ENCODE measurements at regions not wholly inside any gene's neighbourhood (a gene's known extent, or its start where the extent isn't known, plus 50 kb on each side); places are given as distances from the start of the nearest gene placed in this dataset.

GRCh38 chr15:35209838-35210237 is 124.7 kb upstream of the NANOGP8 start:
- no peaks in the 10 kb centered on the region for H3K9me3 ChIP-seq (ENCODE audit: low read depth, low read length)
- H3K4me1 ChIP-seq (ENCODE audit: insufficient read depth, low read length), result no peaks in the 10 kb centered on the region
- no peaks in the 10 kb centered on the region for H3K36me3 ChIP-seq (ENCODE audit: insufficient read depth, low read length)
- no peak overlapping the region for H3K4me2 ChIP-seq (ENCODE audit: insufficient read depth, low read length)
- TF ChIP-seq, protein P1, sequence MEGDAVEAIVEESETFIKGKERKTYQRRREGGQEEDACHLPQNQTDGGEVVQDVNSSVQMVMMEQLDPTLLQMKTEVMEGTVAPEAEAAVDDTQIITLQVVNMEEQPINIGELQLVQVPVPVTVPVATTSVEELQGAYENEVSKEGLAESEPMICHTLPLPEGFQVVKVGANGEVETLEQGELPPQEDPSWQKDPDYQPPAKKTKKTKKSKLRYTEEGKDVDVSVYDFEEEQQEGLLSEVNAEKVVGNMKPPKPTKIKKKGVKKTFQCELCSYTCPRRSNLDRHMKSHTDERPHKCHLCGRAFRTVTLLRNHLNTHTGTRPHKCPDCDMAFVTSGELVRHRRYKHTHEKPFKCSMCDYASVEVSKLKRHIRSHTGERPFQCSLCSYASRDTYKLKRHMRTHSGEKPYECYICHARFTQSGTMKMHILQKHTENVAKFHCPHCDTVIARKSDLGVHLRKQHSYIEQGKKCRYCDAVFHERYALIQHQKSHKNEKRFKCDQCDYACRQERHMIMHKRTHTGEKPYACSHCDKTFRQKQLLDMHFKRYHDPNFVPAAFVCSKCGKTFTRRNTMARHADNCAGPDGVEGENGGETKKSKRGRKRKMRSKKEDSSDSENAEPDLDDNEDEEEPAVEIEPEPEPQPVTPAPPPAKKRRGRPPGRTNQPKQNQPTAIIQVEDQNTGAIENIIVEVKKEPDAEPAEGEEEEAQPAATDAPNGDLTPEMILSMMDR (IDR thresholded peaks at IDR 0.05; ENCODE audit: extremely low read depth, low read depth, low read length), result no peak
- DNase-seq (ENCODE audit: insufficient read length, low spot score, missing footprints), result no peak
- no peak overlapping the region for H2AFZ ChIP-seq (ENCODE audit: low read length)
- H3K27me3 ChIP-seq (ENCODE audit: insufficient read depth, low read length), result no peaks in the 10 kb centered on the region
- no peaks in the 10 kb centered on the region for H4K20me1 ChIP-seq (ENCODE audit: insufficient read depth, low read length)
- H3K79me2 ChIP-seq (ENCODE audit: insufficient read depth, low read length), result no peaks in the 10 kb centered on the region
- H3K27ac ChIP-seq (ENCODE audit: low read depth, low read length), result no peak overlapping the region
- no peak overlapping the region for H3K4me3 ChIP-seq (ENCODE audit: insufficient read depth, low read length)

GRCh38 chr15:35208353-35208752 is 123.3 kb upstream of the NANOGP8 start:
- H3K4me2 ChIP-seq (ENCODE audit: insufficient read depth, low read length), result no peak overlapping the region
- H4K20me1 ChIP-seq (ENCODE audit: insufficient read depth, low read length), result no peaks in the 10 kb centered on the region
- H3K27me3 ChIP-seq (ENCODE audit: insufficient read depth, low read length), result no peaks in the 10 kb centered on the region
- no peak overlapping the region for H2AFZ ChIP-seq (ENCODE audit: low read length)
- no peak overlapping the region for H3K27ac ChIP-seq (ENCODE audit: low read depth, low read length)
- no peak for DNase-seq (ENCODE audit: insufficient read length, low spot score, missing footprints)
- TF ChIP-seq, protein P1 (IDR thresholded peaks at IDR 0.05; ENCODE audit: extremely low read depth, low read depth, low read length), result no peak
- H3K4me3 ChIP-seq (ENCODE audit: insufficient read depth, low read length), result no peak overlapping the region
- no peaks in the 10 kb centered on the region for H3K9me3 ChIP-seq (ENCODE audit: low read depth, low read length)
- no peaks in the 10 kb centered on the region for H3K4me1 ChIP-seq (ENCODE audit: insufficient read depth, low read length)
- H3K79me2 ChIP-seq (ENCODE audit: insufficient read depth, low read length), result no peaks in the 10 kb centered on the region
- no peaks in the 10 kb centered on the region for H3K36me3 ChIP-seq (ENCODE audit: insufficient read depth, low read length)

DNA sequence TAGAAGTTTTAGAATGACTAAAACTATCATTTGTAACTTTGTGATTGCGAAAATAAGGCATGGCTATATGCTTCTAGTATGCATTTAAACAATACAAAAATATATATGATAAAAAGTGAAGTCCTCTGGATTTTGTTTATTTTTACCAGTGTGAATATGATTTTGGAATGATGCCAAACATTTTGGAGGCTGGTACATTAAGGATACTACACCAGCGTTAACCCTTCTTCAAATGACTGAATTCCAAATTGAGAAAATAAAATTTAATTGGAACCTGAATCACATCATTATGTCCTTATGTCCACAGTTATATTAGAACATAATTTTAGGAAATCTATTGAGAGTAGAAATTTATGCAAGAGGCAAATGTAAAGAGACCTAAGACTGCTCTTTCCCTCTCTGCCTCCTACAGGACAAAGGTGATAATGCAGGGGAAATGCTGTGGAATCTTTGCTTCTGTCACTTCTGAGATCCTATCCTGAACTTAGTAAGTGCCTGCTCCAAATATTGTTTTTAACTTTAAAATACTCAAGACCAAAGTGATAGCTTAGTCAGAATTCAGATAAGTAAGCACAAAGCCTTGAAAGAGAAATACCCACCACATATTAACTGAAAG is 121.1 kb upstream of the NANOGP8 start:
- Histone ChIP-seq H4K20me1 (ENCODE audit: insufficient read depth, low read length) (no peaks in the 10 kb centered on the region), H3K9me3 (ENCODE audit: low read depth, low read length) (no peaks in the 10 kb centered on the region), H3K36me3 (ENCODE audit: insufficient read depth, low read length) (no peaks in the 10 kb centered on the region), H3K27me3 (ENCODE audit: insufficient read depth, low read length) (no peaks in the 10 kb centered on the region), H3K79me2 (ENCODE audit: insufficient read depth, low read length) (no peaks in the 10 kb centered on the region), H3K4me1 (ENCODE audit: insufficient read depth, low read length) (no peaks in the 10 kb centered on the region), H3K4me3 (ENCODE audit: insufficient read depth, low read length) (no peak overlapping the region), H2AFZ (ENCODE audit: low read length) (no peak overlapping the region), H3K27ac (ENCODE audit: low read depth, low read length) (no peak overlapping the region), H3K4me2 (ENCODE audit: insufficient read depth, low read length) (no peak overlapping the region)
- TF ChIP-seq, protein P1 (IDR thresholded peaks at IDR 0.05; ENCODE audit: extremely low read depth, low read depth, low read length), result peak; percentile 31
- DNase-seq (ENCODE audit: insufficient read length, low spot score, missing footprints), result no peak

DNA sequence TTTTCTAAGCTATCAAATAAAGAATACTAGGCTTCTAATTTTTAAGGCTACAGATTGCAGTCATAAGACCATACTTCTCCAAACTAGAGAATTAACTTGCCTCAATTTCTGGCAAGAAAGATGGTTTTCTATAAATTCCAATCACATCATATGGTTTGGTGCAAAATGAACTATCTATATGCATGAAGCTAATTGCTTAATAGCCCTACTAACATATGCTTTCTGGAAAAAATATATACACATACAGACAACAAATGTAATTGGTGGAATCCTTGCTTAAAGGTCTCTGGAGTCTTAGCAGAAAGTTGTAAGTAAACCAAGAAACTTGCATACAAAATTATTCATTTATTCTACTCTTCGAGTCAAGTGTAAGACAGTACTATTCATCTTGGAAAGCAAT is 113.1 kb upstream of the NANOGP8 start:
- H3K79me2 ChIP-seq (ENCODE audit: insufficient read depth, low read length), result no peaks in the 10 kb centered on the region
- no peak overlapping the region for H2AFZ ChIP-seq (ENCODE audit: low read length)
- H4K20me1 ChIP-seq (ENCODE audit: insufficient read depth, low read length), result no peaks in the 10 kb centered on the region
- H3K27ac ChIP-seq (ENCODE audit: low read depth, low read length), result no peak overlapping the region
- no peaks in the 10 kb centered on the region for H3K36me3 ChIP-seq (ENCODE audit: insufficient read depth, low read length)
- TF ChIP-seq, protein P1 (IDR thresholded peaks at IDR 0.05; ENCODE audit: extremely low read depth, low read depth, low read length), result no peak
- H3K9me3 ChIP-seq (ENCODE audit: low read depth, low read length), result no peaks in the 10 kb centered on the region
- no peak for DNase-seq (ENCODE audit: insufficient read length, low spot score, missing footprints)
- no peaks in the 10 kb centered on the region for H3K4me1 ChIP-seq (ENCODE audit: insufficient read depth, low read length)
- H3K4me2 ChIP-seq (ENCODE audit: insufficient read depth, low read length), result no peak overlapping the region
- H3K4me3 ChIP-seq (ENCODE audit: insufficient read depth, low read length), result no peak overlapping the region
- H3K27me3 ChIP-seq (ENCODE audit: insufficient read depth, low read length), result peaks cover 3% of the 10 kb centered on the region

Measured in osteoblast (primary cell).